HG03025 (cell line): ENCODE measurements at regions not wholly inside any gene's neighbourhood (a gene's known extent, or its start where the extent isn't known, plus 50 kb on each side); places are given as distances from the start of the nearest gene placed in this dataset.

Source experiments
- ATAC-seq: cut with Tn5 transposase; IDR thresholded peaks from one replicate; pipeline ENCODE4 v1.9.1; 2021; ENCODE audit warnings: mild to moderate bottlenecking, moderate library complexity; ENCODE audit not compliant: unreplicated experiment, low FRiP score

- ATAC-seq, result no peak
Observed at GRCh38 chr2:60603533-60604190, 50.2 kb upstream of the BCL11A start.

- ATAC-seq, result no peak
Observed at GRCh38 chr2:60604486-60605064, 51.1 kb upstream of the BCL11A start.

GRCh38 chr2:60605866-60606265 is 52.4 kb upstream of the BCL11A start:
- ATAC-seq, result no peak

GRCh38 chr2:60608679-60609078 is 55.2 kb upstream of the BCL11A start:
- no peak for ATAC-seq

GRCh38 chr2:60612033-60612432 is 58.6 kb upstream of the BCL11A start:
- ATAC-seq, result no peak

- ATAC-seq, result no peak
Observed at GRCh38 chr2:60614319-60614718, 60.9 kb upstream of the BCL11A start.

GRCh38 chr2:60621688-60622429 is 68.4 kb upstream of the BCL11A start:
- no peak for ATAC-seq

- no peak for ATAC-seq
Observed at GRCh38 chr2:60623040-60623439, 69.6 kb upstream of the BCL11A start.

- no peak for ATAC-seq
Observed at GRCh38 chr2:60627412-60627811, 74.0 kb upstream of the BCL11A start.

GRCh38 chr2:60628026-60628425 is 74.6 kb upstream of the BCL11A start:
- ATAC-seq, result no peak

GRCh38 chr2:60628615-60629304 is 75.3 kb upstream of the BCL11A start:
- no peak for ATAC-seq

GRCh38 chr2:60629305-60629662 is 75.8 kb upstream of the BCL11A start:
- ATAC-seq, result no peak

- no peak for ATAC-seq
Observed at GRCh38 chr2:60629801-60630385, 76.4 kb upstream of the BCL11A start.

- no peak for ATAC-seq
Observed at GRCh38 chr2:60633615-60634014, 80.2 kb upstream of the BCL11A start.

- ATAC-seq, result no peak
Observed at GRCh38 chr2:60634438-60634837, 81.0 kb upstream of the BCL11A start.

- no peak for ATAC-seq
Observed at GRCh38 chr2:60641811-60642788, 88.6 kb upstream of the BCL11A start.

- no peak for ATAC-seq
Observed at GRCh38 chr2:60643747-60644146, 90.3 kb upstream of the BCL11A start.

- no peak for ATAC-seq
Observed at GRCh38 chr2:60644951-60645350, 91.5 kb upstream of the BCL11A start.

GRCh38 chr2:60648191-60648590 is 94.7 kb upstream of the BCL11A start:
- ATAC-seq, result no peak

GRCh38 chr2:60649721-60650120 is 96.3 kb upstream of the BCL11A start:
- ATAC-seq, result no peak
